Ovary (tissue), 3 donors: ENCODE measurements at regions not wholly inside any gene's neighbourhood (a gene's known extent, or its start where the extent isn't known, plus 50 kb on each side); places are given as distances from the start of the nearest gene placed in this dataset.

ENCODE experiments used
- CTCF ChIP-seq, 3 donors: fragments of 450-650 bp in 2 of 3; fragments of 200-600 bp in 1 of 3; IDR thresholded peaks; one replicate each; pipeline versions ENCODE4 v1.5.1 to v1.8.0; 2016 to 2022; ENCODE audit warnings: antibody characterized with exemption in 3 of 3, mild to moderate bottlenecking in 1 of 3
- POLR2A ChIP-seq: fragments of 450-650 bp; IDR thresholded peaks from one replicate; pipeline ENCODE4 v1.6.1; 2017; ENCODE audit warnings: antibody characterized with exemption, mild to moderate bottlenecking, moderate library complexity
- donor health status: DM: no; HTN: no; CAD: no.

DNA sequence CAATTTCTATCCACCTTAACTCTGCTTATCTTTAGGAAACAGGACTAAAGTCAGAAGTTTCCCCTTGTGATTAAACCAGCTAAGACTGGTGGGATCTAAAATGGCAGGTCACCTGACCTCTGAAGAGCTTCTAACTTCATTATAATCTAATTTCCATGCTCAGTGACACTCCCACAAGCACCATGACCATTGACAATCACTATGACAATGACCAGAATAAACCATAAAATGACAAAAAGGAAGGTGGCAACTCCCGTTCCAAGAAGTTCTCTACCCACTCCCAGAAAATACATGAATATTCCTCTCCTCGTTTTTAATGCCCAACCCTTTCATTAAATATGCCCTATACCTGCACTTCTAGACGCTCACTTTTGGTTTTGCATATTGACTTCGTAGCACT is 471.2 kb upstream of the CCDC54 start:
- no peak for TF ChIP-seq CTCF (IDR thresholded peaks at IDR 0.05)
- no peak for TF ChIP-seq POLR2A
